NCI-H1436 treated with DMSO at 0.1 percent for 48 hours (cell line): ENCODE measurements at regions not wholly inside any gene's neighbourhood (a gene's known extent, or its start where the extent isn't known, plus 50 kb on each side); places are given as distances from the start of the nearest gene placed in this dataset.
"Not testable (repeated sequence)": the region's sequence is repeated elsewhere in the genome, so short reads cannot be mapped to it uniquely, and the experiment has no call there.

Source experiments
- DNase-seq: peaks from one replicate; lab custom pipeline; 2025; lab: John Stamatoyannopoulos, UW

DNA sequence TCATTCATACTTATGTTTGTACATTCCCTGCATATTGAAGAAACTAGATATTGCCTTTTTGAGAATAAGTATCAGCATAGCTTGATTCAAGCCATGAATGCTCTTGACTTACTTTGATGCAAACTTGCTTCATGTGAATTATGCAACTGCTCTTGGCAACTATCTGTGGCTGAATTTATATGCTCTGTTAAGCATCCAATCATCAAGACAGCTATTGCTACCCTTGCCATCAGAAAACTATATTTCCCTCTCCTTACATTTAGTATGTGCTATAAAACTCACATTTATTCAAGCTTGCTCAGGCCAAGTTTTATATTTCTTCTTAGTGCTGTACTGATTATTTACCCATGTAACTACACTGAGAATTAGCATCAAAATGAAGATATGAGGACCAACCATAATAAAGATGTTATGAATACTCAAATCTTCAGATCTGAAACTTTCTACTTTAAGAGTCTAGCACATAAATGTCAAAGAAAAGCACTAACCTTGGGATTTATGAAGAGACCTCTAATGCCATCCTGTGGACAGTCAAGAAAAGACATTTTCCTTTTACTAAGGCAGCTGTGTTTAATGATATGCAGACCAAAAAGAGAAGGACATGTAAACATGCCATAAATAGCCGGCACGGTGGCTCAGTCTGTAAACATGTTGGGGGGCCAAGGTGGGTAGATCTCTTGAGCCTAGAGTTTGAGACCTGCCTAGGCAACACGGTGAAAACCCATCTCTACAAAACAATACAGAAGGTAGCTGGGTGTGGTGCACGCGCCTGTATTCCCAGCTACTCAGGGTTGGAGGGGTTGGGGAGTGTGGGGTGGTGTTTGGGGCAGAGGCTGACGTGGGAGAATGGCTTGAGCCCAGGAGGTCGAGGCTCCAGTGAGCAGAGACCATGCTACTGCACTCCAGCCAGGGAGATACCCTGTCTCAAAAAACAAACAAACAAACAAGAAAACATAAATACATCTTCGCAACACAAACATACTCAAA lies 267.0 kb upstream of the TYRP1 start:
- DNase-seq, result peak; percentile 8

DNA sequence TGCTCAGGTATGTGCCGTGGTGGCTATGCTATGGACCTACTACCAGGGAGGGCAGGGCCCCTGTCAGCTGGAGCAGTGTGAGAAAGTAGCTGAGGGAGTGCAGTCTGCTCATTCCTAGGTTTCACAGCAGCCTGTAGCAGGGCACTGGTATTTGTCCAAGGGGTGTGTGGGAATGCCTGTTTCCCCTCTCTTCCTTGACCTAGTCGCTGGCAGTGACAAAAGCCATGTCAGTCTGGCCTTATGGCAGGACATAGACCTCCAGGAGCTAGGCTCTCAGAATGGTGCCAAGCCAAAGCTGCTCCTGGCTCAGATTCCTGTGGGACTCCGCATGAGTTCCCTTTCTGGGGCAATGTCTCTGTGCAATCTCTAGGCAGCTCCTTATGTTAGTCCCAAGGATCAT lies 253.9 kb upstream of the TYRP1 start:
- no peak for DNase-seq

DNA sequence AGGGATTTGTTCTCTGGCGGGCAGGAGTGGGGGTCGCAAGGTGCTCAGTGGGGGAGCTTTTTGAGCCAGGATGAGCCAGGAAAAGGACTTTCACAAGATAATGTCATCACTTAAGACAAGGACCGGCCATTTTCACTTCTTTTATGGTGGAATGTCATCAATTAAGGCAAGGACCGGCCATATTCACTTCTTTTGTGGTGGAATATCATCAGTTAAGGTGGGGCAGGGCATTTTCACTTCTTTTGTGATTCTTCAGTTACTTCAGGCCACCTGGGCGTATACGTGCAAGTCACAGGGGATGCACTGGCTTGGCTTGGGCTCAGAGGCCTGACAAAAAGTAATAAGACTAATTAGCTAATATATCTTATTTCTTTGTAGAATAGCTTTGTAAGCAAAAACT lies 252.1 kb upstream of the TYRP1 start:
- not testable (repeated sequence) for DNase-seq

DNA sequence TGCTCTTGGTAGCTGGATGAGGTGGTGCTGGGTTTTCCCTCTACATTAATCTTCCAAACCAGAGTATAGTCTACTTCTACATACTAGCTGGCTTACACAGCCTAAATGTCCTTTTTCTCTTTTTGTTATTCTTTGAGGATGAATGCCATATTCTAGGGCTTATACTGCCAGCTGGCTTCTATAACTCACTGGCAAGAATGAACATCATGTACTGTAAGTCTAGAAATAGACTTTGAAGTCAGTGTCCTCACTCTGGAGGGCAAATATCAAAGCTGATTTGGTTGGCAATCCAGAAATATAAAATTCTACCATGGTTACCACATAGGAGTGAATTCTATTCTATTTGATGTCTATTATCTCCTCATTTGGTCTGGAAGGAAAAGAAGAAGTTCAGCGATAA lies 251.7 kb upstream of the TYRP1 start:
- DNase-seq, result no peak

DNA sequence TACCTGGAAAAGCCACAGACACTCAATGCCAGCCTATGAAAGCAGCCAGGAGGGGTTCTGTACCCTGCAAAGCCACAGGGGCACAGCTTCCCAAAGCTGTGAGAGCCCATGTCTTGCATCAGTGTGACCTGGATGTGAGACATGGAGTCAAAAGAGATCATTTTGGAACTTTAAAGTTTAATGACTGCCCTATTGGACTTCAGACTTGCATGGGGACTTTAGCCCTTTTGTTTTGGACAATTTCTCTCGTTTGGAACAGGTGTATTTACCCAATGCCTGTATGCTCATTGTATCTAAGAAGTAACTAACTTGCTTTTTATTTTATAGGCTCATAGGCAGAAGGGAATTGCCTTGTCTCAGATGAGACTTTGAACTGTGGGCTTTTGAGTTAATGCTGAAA lies 244.9 kb upstream of the TYRP1 start:
- DNase-seq, result no peak

DNA sequence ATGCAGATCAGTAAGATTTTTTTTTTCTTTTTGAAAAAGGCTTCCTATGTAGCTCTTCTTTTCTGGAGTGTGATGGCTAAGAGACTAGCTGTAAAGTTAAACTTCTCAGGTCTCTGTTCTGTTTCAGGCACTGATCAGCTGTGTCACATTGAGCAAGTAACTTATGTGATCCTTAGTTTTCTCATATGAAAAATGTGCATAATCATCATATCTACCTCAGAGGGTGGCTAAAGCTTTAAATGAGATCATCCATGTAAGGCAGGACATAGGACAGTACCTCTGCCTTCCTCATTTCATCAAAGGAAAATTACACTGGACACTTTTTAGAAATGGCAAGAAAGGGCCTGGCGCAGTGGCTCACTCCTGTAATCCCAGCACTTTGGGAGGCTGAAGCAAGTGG lies 235.9 kb upstream of the TYRP1 start:
- no peak for DNase-seq

DNA sequence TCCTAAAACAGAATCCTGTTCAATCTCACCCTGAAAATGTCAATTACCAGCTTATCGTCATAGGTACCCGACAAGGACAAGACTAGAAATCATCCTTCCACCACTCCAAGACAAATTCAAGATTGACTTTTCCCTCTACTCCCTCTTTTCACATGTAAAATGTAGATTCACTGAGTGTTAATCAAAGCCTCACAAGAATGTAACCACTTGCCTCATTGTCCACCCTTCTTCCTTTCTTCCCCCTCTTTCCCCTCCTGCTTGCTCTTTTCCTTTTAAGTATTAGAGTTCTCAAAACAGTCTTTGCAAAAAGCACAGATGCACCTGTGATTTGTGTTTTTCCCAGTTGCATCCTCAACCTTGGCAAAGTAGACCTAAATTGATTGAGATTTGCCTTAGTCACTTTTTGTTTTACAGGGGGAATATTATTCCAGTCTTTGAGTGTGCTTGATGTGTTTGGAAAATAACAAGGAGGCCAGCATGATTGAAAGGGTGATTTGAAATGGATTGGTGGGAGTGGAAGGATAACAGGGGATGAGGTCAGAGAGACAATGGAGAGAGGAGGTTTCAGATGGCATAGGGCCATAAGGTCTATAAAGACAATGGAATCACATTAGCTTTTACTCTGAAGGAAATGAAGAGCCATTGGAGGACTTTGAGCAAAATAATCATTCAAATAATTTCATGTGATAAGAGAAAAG lies 231.3 kb upstream of the TYRP1 start:
- no peak for DNase-seq

DNA sequence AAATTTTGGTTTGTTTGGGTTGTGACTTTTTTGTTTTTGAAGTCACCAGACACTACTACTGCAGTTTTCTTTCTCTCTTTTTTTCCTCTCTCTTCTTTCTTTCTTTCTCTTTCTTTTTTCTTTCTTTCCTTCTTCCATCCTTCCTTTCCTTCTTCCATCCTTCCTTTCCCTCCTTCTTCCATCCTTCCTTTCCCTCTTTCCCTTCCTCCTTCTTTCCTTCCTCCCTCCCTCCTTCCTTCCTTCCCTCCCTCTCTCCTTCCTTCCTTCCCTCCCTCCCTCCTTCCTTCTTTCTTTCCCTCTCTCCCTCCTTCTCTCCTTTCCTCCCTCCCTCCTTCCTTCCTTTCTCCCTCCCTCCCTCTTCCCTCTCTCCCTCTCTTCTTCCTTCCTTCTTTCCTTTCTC lies 230.3 kb upstream of the TYRP1 start:
- no peak for DNase-seq

DNA sequence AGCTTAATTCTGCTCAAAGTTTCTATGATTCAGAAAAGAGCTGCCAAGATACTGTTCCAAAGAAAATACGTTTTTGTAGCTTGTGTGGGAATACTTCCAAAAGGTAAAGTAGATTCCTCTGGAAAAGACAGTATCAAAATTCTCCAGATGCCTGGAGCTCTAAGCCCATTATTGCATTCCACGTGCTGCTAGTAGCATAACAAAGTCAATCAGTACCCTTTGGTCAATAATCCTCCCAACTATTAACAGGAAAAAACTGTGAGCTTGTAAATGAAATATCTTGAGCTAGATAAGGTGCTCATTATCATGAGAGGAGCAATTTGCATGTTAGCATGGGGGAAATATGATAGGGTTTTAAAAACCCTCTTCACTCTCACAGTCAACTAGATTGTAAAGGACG lies 229.5 kb upstream of the TYRP1 start:
- peak; percentile 93 for DNase-seq

DNA sequence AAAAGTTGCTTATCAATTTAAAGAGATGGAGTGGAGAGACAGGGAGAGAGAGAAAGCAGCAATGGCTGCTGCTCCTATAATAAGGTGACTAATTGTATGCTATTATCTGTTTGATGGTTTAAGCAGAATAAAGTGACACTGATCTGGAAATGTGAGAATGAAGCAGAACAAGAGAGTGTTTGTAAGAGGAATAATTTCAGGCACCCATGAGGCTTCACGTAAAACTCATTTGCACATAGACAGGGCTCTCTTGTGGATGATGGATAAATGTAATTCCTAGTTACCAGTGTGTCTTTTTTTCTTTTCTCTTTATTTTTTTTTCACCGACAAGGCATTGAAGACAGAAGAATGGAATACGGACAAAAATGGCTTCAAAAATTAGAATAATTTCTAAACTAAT lies 228.8 kb upstream of the TYRP1 start:
- peak; percentile 94 for DNase-seq

DNA sequence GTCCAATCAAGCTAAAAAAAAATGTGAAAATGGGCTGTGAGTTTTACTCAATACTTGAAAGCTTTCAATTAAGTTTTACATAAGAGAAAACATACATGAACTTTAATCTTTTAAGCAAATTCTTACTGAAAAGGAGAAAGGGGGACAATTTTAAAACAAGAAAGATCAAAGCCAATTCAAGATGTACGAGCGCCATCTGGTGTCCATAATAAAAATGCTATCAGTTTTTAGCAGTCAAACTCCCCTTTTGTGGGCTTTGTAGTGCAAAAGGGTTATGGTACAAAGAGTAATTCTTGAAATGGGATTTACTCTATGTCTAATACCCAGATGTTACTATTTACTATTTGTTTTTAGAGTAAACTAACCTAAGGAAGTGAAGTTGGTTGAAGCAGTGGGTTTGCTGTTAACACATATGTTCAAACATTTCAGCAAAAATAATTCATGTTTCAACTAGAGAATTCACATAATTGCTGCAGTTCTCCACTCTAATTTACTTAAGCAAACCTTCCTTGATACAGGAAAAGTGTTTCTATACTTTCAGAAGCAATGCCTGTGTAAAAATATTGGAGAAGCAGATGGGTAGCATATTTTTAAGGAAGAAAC lies 228.2 kb upstream of the TYRP1 start:
- DNase-seq, result peak; percentile 67

DNA sequence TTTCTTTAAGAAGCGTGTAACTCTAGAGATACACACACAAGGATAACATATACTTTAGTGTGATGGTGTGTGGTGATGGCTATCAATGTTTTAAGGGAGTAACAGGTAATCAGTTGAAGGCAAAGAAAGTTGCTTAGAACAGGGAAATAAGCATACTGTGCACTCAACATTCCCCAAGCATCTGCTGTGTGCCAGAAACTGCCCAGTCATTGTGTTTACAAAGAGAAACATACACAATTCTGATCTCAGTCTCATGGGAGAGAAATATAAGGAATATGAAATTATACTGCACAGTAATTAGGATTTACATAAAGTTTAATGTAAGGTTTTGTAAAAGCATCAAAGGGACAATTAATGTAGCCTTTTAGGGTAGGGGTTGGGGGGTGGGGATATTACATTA lies 224.1 kb upstream of the TYRP1 start:
- no peak for DNase-seq

DNA sequence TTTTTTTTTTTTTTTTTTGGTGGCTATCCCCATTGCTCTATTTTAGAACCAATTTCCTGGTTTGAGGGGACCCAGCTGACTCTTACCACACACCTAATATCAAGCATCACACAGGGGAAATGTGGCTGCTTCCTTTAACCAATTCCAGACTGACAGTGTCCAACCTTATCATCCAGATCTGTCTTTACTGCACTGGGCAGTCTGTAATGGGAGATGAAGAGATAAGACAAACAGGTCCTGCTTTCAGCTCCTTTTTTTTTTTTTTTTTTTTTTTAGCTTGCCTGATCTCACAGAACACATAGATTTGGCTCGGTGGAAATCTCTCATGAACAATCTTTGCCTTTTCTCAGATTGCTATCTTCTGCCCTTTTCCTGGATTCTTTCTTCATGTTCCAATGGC lies 198.8 kb upstream of the TYRP1 start:
- DNase-seq, result no peak

DNA sequence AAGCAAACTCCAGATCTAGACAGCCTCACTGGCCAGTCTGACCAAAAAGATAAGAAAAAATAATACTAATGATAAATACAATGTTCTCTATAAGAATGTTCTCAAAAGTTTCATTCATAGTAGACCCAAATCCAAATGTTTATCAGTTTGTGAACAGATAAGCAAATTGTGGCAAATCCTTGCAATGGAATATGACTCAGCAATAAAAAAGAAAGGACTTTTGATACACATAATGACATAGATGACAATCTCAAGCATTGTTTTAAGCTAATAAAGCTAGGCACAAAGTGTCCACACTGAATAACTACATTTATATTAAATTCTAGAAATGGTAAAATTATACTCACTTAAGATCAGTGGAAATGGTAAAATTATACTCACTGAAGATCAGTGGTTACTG lies 195.4 kb upstream of the TYRP1 start:
- no peak for DNase-seq

DNA sequence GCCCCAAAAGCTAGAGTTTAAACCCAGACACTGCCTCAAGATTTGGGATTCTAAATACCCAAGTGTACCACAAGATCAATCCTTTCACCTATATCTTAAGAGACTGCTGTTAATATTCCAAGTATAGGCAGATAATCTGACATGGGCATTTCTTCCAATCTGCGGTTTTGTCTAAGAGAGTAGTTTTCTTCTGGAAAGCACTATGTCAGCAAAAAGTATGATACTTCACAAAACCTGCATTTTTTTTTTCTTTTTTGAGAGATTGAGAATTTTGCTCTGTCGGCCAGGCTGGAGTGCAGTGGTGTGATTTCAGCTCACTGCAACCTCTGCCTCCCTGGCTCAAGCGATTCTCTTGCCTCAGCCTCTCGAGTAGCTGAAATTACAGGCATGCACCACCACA lies 190.7 kb upstream of the TYRP1 start:
- no peak for DNase-seq

DNA sequence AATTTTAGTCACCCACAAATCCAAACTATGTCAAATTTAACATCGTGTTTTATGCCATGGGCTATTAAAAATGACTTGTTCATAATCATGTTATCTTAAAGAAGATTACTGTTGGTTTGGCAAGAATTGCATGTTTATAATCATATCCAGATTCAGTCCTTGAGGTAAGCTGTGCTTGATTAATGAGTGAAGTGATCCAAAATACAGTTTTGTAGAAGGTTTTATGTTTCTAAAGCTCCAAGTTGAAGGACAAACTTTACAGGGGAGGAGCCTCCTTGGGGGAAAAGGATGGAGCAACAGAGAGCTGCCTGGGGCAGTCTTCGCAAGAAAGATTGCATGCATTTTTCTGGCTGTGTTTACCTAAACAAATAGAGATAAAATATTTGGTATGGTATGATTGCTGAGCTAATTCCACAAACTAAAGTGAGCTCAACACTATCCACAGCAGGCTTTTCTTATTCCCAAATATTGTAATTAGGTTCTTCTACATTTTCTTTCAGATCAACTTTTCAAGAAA lies 189.5 kb upstream of the TYRP1 start:
- DNase-seq, result no peak

DNA sequence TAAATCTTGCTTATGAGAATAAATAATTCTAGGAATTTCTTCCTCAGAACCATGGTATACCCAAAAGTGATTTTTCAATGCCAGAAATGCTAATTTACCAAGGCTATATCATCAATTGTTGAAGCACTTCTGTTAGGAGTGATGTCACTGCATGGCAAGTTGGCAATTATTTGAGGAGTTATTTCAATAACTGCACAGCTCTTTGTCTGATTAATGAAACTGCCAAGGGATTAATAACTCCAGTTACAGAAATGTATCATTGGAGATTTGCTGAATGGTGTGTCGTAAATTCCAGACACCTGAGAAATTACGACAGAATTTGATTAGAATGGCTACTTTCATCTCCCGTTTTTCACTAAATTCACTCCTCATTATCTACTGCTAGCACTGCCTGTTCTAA lies 182.6 kb upstream of the TYRP1 start:
- no peak for DNase-seq

DNA sequence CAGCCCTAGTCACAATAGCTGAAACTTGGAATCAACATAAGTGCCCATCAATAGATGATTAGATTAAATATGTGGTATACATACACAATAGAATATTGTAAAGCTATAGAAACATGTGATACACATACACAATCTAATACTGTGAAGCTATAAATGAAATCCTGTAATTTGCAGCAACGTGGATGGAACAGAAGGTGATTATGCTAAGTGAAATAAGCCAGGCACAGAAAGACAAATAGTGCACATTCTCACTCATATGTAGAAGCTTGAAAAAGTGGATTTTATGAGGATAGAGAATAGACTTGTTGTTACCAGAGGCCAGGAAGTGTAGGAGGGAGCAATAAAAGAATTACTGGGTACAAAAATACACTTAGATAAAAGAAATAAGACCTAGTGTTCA lies 181.5 kb upstream of the TYRP1 start:
- DNase-seq, result no peak

DNA sequence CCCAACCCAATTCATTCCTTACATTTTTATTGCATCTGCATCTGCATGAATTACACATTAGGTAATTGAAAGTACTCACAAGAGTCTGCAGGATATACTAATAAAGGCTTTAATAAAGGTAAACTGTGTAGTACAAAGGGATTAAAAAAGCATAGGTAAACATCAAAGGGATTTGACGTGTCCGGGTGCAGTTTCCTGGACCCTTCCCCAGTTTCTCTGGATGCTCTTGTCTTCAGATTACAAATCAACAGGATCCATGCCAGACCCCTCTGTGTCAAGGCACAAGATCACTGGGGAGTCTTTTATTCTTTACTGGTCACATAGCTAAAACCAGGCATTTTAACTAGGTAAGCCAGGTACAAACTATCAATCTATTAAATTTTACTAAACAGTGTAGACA lies 177.2 kb upstream of the TYRP1 start:
- no peak for DNase-seq

DNA sequence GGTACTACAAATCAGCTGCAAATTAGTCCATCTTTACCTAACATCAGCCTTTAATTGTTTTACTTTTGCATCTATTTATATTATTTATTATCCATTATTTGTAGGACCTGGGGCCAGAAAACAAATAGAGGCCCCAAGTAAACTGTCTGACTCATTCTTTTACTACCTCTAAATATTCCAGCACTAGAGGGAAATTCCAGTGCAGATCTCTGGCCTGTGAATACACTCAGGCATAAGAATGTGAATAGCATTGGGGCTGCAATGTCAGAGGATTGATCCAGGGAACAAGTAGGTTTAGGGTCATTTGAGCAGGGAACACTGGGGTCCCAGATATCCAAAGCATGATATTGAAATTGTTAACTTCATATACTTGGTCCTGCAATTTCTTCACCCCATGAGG lies 176.6 kb upstream of the TYRP1 start:
- DNase-seq, result no peak

DNA sequence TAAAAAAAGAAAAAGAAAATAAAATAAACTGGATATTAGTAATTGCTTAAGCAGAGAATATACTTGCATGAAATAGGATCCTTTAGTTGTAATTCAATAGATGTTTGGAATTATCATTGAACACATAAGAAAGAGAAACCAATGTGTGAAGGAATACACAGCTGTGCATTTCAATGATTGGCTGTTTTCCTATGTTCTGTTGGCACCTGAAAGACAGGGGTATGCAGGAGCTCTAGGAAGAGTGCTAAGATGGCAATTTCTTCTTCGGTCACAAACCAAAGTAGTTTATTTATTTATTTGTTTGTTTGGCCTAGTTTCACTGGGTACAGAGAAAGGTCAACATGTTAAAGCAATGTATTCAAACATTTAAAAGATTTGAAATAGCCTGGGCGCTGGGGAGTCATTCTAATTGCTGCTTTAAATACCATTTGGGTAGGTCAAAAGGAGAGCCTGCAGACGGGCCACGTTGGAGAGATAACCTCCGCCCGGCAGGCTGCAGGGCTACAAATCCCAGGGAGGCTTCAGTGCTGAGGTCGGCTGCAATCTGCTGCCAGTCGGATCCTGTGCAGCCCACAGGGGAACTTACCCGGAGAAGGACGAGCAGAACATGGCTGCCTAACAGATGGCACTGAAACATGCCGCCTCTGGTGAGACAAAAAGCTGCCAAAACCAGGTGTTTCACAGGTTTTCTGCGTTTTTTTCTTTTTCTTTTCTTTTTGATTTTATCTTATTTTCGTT lies 154.2 kb upstream of the TYRP1 start:
- no peak for DNase-seq

DNA sequence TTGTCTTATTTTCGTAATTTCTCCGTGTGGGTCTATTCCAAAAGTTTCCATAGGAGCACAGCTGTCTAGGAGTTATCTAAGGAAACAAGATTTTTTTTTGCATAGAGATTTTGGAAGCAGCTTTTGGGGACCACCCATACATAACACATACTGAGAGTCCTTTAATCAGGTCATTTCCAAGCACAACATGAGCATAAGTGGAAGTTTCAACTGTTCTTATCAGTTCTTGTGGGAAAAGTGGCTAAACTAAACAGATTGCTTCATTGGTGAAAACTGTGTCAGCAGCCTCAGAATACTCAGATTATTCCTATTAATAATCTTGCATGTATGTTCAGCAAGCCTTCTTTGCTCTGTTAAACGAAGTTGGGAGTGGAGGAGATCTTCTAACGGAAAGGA lies 153.6 kb upstream of the TYRP1 start:
- no peak for DNase-seq
